Stimulated activated CD8-positive, alpha-beta memory T cell treated with anti-CD3 and anti-CD28 coated beads, Interleukin-15, amount 100 ng/mL, for 24 hours (primary cell): ENCODE measurements at regions not wholly inside any gene's neighbourhood (a gene's known extent, or its start where the extent isn't known, plus 50 kb on each side); places are given as distances from the start of the nearest gene placed in this dataset.
"Not testable (repeated sequence)": the region's sequence is repeated elsewhere in the genome, so short reads cannot be mapped to it uniquely, and the experiment has no call there.

ENCODE experiments used
- DNase-seq: peaks from one replicate; pipeline ENCODE4 v3.0.0-alpha.2; 2020; ENCODE audit warnings: low read depth

DNA sequence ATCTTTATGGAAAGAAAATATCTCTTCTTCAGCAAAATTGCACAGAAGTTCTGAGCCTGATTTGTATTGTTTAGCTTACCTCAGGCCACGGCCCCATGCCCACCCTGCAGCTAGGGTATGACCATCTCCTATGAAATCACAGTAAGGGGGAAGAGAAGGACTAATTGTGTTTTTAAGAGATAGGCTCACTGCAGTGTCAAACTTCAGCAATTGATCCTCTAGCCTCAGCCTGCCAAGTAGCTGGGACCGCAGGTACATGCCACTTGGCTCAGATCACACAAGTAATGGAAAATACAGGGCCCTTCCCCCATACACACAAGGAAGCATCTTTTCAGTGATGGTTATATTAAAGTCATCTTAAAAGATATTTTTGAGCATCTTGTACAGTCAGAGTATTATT lies 60.0 kb downstream of the DMAC1 start:
- DNase-seq: no peak

DNA sequence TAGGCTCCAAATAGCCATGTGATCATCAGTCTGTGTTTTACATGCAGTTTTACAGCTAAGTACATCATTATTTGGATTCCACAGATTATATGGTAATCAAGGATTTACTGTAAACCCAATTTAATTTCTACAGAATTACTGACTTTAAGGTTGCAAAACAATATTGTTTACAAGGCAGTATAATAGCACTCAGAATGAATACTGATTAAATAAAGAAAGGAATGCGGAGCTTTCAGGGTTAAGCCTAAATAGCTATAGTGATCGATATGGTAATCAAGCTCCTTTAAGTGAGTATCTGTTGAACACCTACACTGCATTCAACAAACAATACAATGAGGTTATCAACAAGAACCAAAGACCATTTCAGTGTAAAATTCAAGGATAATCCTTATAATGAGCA lies 64.3 kb downstream of the DMAC1 start:
- no peak for DNase-seq

DNA sequence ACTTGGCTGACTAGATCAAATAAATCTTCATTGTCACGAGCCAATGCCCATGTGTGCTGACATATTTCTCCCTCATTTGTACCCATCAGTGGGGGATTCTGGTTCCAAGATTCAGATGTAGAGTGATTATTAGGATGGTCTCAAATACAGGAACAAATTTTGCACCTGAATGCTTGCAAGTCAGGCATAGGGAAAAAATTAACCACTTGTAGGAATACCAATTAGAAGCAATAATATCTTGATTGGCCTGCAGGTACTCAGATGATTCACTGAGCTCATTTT lies 69.5 kb downstream of the DMAC1 start:
- no peak for DNase-seq

DNA sequence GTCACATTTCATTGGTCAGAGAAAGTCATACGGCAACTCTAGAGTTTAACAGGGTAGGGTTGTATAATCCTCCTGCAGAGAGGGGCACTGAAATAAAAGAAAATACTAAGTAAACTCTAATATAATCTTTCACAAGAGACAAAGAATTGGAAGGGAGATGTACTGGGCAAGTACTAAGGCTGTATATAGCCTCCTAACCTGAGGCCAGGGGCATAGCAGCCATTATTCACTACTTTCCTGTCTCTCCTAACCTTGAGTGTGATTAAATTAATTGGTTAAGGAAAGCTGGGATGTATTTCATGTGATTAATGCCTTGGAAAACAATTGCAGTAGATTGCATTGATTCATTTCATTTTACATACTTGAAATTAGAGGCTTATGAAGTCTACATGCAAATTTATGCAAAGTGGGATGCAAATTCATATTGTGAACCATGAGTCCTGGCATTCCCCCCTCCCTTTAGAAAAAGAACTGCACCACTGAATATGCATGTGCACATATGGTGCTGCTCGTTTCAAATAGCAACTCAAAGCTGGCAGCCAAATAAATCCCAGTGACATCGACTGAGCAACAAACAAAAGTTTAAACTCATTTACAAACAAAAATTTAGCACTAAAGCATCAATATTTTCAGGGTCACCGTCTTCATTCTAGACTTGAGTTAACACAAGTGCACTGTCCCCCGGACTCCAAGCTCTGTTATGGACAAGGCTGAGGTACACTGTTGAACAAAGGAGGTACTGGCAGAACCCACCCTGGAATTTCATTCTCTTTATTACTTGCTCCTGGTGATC lies 70.0 kb downstream of the DMAC1 start:
- no peak for DNase-seq

DNA sequence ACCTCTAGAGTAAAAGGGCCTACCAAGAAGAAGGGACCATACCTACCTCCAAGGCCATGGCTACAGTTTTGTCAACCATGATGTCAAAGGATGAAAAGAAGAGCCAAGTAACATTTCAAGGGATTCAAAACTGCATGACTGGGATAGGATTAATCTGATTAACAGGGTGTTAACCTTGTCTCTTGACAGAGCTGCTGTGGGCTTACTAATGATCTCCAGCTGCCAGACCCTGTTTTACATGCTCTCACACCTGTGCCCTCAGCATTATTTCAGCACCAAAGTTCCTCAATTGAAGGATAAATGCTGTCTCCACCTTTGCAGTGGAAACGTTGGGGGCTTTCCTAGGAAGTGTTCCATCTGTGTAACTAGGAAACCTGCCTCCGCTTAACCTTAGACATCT lies 78.3 kb downstream of the DMAC1 start:
- DNase-seq: no peak

DNA sequence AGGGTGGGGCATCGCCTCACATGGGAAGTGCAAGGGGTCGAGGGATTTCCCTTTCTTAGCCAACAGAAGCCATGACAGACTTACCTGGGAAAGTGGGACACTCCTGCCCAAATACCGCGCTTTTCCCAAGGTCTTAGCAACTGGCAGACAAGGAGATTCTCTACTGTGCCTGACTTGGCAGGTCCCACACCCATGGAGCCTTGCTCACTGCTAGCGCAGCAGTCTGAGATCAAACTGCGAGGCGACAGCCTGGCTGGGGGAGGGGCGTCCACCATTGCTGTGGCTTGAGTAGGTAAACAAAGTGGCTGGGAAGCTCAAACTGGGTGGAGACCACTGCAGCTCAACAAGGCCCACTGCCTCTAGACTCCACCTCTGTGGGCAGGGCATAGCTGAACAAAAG lies 86.5 kb downstream of the DMAC1 start:
- not testable (repeated sequence) for DNase-seq

DNA sequence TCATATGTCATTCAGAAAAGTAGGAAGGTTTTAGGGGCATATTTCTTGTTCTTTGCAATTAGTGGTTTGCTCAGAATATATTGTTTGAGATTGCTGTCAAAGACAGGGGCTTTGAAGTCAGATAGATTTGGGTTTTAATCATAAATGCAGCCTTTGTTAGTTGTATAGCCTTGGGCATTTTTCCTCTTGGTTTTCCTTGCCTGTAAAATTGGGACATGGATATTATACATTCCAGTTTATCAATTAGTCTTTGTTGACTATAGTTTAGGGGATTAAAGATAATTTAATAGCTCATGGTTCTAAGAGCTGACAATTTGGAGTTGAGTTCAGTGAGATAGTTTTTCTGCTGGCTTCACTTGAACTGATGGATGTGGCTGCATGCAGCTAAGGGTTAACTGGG lies 88.9 kb downstream of the DMAC1 start:
- DNase-seq: no peak

DNA sequence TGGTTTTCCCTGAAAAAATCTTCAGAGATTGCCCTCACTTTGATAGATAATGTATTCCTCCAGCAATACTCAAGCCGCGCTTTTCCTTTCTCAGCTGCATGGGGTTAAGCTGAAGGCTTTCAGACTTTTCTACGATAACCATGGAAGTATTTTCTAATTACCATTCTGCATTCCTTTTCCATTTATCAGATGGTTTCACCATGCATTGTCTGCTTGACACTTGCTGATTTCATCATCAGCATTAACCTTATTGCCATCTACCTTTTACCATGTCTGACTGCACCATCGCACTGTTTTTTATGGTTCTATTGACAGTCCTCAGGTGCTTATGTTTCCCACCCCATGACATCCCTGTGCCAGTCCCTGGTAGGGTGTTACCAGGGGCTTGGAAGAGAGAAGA lies 91.6 kb downstream of the DMAC1 start:
- no peak for DNase-seq

DNA sequence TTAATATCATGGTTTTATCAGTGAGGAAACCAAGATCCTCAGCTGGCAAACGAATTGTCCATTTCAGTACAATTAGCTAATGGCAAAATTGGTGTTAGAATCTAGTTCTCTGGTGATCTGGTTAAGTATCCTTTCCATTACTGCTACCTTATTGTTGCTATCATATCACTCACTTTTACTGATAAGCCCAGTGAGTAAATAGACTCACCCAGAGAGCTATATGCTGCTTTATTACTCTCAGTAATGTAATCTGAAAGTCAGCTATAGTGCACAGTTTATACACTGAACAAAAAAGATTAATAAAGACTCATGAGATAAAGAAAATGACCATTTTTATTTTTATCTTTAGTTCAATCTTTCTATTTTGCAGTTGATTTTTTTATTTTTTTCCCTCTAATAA lies 95.0 kb downstream of the DMAC1 start:
- DNase-seq: no peak

DNA sequence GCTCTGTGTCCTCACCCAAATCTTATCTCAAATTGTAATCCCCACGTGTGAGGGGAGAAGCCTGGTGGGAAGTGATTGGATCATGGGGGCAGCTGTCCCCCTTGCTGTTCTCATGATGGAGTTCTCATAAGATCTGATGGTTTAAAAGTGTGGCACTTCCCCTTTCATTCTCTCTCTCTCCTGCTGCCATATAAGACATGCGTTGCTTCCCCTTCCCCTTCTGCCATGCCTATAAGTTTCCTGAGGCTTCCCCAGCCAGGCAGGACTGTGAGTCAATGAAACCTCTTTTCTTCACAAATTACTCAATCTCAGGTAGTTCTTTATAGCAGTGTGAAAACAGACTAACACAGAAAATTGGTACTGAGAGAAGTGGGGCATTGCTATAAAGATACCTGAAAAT lies 107.7 kb downstream of the DMAC1 start:
- no peak for DNase-seq

DNA sequence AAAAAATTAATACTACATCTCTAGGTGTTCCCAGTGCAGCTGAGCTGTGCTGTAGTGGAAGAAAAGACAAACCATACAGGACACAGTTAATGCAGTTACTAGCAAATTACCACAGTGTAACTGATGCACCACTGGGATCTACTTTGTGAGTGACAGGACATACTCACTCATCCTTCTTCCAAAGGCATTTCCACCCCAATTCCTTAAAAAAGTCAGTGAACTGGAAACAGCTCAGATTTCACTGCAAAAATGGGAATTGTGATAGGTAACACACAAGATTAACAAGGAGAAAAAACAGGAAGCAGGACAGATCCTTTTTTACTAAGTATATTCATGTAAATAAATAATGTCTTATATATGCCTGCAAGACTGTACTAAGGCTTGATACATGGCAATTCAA lies 109.6 kb downstream of the DMAC1 start:
- DNase-seq: no peak

DNA sequence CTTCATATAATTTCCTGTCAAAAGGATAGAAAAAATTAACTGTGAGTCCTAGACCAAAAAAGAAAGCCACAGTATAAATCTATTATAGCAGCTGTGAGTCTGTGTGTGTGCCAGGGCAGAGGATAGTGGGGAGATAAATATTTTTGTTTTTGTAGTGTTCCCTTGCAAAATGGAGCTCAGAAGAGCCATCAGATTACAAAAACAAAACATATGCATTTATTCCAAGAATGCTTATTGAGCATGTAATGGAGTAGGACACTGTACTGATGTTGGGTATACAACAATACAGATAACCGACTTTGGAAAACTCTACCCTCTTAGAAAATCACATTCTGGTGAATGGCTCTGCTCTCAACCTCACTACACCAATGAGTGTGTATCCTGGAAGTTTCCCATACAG lies 111.0 kb downstream of the DMAC1 start:
- no peak for DNase-seq

DNA sequence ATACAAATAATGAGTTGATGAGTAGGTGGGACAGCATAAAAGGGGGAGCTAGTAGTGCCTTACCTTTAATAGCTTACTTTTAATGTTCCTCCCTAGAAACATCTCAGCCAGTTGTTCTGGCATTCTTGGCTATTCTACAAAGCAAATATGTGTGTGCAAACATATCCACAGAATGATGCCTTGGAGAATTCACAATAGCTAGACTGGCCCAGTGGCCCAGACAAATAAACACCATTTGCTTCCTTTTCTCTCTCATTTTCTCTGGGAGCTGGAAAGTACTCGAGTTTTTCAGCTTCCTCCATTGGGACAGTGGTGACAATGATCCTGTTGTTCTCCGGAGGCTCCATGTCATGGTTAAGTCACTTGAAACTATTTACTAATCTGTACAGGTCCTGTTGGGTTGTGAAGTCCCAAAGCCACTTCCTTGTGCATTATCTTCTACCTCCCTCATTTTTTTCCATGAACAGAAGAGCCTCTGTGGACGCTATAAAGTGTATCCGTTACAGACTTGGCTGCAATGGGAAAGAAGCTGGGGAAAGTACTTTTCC lies 122.9 kb downstream of the DMAC1 start:
- no peak for DNase-seq

DNA sequence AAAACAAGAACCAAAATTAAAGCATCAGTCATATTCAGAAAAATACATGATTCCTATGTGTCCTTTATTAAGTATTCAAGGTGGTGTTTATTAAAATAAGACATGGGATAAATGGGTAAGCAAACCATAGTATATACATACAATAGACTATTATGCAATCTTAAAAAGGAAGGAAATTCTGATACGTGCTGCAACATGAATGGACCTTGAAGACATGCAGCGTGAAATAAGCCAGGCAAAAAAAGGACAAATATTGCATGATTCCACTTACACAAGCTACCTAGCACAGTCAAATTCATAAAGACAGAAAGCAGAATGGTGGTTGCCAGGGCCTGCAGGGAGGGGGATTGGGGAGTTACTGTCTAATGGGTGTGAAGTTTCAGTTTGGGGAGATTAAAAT lies 127.7 kb downstream of the DMAC1 start:
- DNase-seq: no peak

DNA sequence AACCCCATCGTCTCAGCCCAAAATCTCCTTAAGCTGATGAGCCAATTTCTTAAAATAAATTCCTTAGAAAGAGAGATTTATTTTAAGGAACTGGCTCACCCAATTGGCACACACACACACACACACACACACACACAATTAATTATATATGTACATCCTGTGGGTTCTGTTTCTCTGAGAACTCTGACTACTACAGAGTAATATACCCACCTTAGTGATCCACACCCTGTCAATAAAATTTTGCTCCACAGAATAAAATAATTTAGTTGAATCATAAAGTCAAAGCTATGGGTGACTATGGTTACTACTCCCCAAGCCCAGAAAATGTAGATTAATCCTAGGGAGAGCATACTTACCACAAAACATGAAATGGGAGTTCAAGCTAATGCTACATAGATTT lies 131.0 kb downstream of the DMAC1 start:
- DNase-seq: no peak

DNA sequence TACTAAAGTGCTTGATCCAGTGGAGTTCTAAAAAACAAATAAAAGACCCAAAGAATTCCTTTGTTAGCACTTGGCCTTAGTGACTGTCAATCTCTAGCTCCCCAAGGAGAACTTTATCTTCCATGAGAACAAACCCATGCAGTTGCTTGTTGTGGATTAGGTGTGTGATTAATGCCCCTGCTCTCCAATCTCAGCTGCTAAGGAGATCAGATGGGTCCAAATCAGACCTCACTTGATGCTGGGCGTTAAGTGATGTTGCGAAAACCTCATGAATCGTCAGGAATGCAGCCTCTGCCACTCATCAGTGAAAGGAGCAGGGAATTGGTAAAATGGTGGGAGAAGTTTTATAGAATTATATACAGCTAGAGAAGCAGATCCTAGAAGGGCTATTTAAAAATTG lies 133.7 kb downstream of the DMAC1 start:
- no peak for DNase-seq

DNA sequence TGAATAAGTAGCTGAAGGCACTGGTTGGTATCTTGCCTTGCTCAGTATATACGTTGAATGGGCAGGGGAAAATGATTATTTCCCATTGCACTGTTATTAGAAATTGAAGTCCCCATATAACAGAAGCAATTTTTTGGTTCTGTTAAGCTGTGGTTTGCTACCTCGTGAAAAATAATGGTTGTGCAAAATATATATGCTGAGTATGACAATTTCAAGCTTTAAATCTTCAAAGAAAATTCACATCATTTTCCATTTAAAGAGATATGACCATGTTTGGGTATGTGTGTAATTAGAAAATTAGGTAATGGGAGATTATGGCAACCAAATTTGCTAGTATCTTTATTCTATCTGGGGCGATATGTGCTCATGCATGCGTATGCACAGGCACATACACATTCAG lies 139.8 kb downstream of the DMAC1 start:
- no peak for DNase-seq

DNA sequence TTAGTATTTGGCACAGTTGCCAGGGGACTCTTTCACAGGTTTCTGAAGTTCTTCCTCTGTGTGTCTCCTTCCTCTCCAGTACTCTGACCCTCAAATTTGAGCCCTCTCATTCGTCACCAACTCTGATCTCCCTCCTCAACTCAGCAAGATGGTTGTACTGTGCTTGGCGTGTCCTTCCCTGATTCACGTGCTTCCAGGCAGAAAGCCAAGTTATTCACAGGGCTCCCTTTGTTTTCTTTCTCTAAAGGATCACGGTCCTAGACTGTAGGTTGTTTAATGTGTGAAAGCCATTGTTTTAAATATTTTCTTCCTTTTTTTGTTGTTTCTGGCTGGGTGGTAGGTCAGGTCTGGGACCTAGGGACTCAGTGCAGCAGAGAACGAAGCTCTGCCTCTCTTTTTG lies 142.9 kb downstream of the DMAC1 start:
- DNase-seq: no peak

DNA sequence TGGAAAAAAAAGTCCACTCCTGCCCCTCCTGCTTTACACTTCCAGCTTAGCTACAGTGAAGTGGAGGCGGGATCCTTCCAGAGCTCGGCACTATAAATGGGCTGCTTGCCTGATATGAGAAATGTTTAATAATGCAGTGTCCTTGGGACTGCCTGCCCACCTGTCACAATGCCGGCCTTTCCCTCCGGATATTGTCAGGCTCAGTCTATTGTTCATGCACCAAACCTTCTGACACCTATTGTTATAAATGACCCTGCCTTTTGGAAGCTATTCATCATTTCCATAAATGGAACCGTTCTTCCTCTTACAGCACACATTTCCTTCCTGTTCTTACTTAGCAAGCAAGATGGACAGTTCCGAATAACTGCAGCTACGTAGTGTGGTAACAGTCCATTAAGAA lies 146.3 kb downstream of the DMAC1 start:
- DNase-seq: no peak

DNA sequence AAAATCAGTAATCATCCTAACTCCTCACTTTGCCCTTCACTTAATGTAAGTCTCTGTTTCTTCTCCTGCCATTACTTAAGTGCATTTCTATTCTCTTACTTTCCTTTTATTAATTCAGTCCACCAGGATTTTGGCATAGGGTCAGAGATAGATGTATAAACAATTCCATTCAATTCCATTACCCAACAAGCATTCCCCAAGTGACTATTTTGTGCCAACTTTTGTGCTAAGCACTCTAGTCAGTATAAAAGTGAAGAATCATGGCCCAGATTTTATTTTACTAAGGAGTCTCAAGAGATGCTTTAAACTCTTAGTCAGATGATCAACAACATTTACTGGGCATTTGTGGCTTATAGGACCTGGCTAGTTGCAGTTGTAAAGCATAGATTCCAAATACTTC lies 159.3 kb downstream of the DMAC1 start:
- DNase-seq: no peak

DNA sequence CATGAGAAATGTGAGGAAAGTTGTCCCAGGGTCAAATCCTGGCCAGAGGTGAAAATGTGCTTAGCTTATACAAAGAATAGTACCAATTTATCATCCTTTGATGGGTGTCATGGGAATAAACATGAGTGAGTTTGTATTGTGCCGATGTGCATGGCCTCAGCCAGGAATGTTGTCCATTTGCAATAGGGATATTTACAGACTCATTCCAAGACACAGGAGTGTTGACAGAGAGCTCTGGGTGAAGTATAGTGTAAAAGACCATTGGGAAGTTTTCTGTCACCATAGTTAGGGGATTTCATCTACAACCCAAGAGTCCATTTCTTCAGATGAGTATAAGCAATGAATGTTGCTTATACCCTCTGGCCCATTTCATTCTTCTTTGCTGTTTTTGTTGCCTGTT lies 160.1 kb downstream of the DMAC1 start:
- DNase-seq: no peak

DNA sequence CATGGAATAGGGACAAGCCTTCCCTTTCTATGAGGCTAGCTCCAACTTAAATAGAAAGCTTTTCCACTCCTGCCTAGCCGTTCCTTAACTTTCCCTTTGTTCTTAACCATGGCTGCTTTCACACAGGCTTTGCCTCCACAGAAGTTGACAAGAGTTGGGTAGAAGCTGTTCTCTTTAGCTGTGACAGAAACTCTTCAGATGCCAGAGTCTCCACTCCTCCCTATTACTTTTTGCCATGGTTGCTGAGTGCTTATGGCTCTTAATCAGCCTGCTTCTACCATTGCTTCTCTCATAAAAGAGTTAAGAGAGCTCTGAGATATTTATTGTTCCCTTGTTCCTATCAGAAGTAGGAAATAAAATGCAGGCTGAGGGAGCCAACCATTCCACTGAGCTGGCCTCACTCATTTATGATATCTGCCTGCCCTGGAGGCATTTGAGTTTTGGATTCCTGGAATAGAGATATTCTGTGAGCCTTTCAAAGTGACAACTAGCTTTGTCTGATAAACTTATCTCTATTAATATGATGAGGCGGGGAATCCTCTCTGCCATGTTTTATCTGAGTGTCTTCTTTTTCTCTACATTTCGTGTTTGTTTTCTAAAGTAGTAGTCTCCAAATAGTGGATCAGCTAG lies 162.6 kb downstream of the DMAC1 start:
- DNase-seq: no peak

DNA sequence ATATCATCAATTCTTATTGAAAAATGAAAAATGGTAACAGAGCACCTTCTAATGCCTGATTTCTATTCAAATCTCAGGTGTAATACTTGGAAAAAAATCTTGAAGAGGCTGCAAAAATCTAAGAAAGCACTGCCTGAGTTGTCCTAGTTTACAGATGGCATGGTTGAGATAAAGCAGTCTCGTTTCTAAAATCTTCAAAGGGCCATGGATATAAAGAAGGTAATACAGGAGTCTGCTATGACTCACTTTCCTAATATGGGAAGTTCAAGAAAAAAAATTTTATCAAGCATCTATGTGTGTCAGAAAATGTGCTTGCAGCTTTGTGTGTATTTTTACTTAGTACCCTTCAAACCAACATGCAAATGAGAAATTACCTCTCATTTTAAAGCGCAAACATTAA lies 163.3 kb downstream of the DMAC1 start:
- no peak for DNase-seq

DNA sequence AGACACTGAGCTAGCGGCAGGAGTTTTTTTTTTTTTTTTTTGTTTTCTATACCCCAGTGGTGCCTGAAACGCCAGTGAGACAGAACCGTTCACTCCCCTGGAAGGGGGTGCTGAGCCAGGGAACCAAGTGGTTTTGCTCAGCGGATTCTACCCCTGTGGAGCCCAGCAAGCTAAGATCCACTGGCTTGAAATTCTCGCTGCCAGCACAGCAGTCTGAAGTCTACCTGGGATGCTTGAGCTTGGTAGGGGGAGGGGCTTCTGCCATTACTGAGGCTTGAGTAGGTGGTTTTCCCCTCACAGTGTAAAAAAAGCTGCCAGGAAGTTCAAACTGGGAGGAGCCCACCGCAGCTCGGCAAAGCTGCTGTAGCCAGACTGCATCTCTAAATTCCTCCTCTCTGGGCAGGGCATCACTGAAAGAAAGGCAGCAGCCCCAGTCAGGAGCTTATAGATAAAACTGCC lies 173.0 kb downstream of the DMAC1 start:
- not testable (repeated sequence) for DNase-seq
